WTC11 (cell line): ENCODE measurements at regions not wholly inside any gene's neighbourhood (a gene's known extent, or its start where the extent isn't known, plus 50 kb on each side); places are given as distances from the start of the nearest gene placed in this dataset.
A peak's percentile ranks its signal among the peaks of the same experiment; 100 is the strongest.
"Not testable (repeated sequence)": the region's sequence is repeated elsewhere in the genome, so short reads cannot be mapped to it uniquely, and the experiment has no call there.

Source experiments
- ATAC-seq: fragments of 200-7000 bp; cut with Tn5 transposase; 2 replicates; pipeline ENCODE4 v1.10.0; 2021; ENCODE audit warnings: mild to moderate bottlenecking, moderate library complexity
- CTCF ChIA-PET: fragments of 300-600 bp; sonication (Branson Sonifier 250); formaldehyde crosslinking; loops from one replicate; lab custom pipeline; 2021; ENCODE audit warnings: antibody characterized with exemption; lab: Charles Lee
- POLR2A ChIA-PET: fragments of 350-600 bp; sonication (Branson Sonifier 250); formaldehyde crosslinking; loops from one replicate; lab custom pipeline; 2021; ENCODE audit warnings: antibody characterized with exemption; lab: Charles Lee
- DNase-seq: peaks from one replicate; pipeline ENCODE4 v3.0.0; 2021; ENCODE audit warnings: low spot score
- H3K27ac Mint-ChIP-seq: 2 replicates; pipeline ENCODE4 v1.8.0; 2021; ENCODE audit warnings: mixed read lengths
- H3K27me3 Mint-ChIP-seq: 2 replicates; pipeline ENCODE4 v1.8.0; 2021; ENCODE audit warnings: low read depth, mild to moderate bottlenecking, moderate library complexity, mixed read lengths
- H3K36me3 Mint-ChIP-seq: 2 replicates; pipeline ENCODE4 v1.8.0; 2021; ENCODE audit warnings: mixed read lengths
- H3K4me1 Mint-ChIP-seq: 2 replicates; pipeline ENCODE4 v1.8.0; 2022; ENCODE audit warnings: mixed read lengths
- H3K4me3 Mint-ChIP-seq: 2 replicates; pipeline ENCODE4 v1.8.0; 2021; ENCODE audit warnings: mild to moderate bottlenecking, moderate library complexity, mixed read lengths
- H3K9me3 Mint-ChIP-seq: 2 replicates; pipeline ENCODE4 v1.8.0; 2021; ENCODE audit warnings: mixed read lengths
- FOXP1 ChIP-seq: sonication (generic); formaldehyde crosslinking; IDR thresholded peaks from 2 replicates; pipeline ENCODE4 v1.8.0; 2022; ENCODE audit warnings: missing genetic modification reagents, mild to moderate bottlenecking, moderate library complexity, borderline replicate concordance
- GABPB1 ChIP-seq: sonication (generic); formaldehyde crosslinking; IDR thresholded peaks from 2 replicates; pipeline ENCODE4 v1.8.1; 2023; ENCODE audit warnings: mild to moderate bottlenecking, missing genetic modification reagents
- OVOL2 ChIP-seq: fragments of 250-450 bp; sonication (Bioruptor Pico); IDR thresholded peaks from 2 replicates; pipeline ENCODE4 v1.9.0; 2021; ENCODE audit warnings: mild to moderate bottlenecking, borderline replicate concordance
- PRRX2 ChIP-seq: fragments of 250-450 bp; sonication (Bioruptor Pico); IDR thresholded peaks from 2 replicates; pipeline ENCODE4 v1.8.0; 2021; ENCODE audit warnings: mild to moderate bottlenecking
- TCF7 ChIP-seq: sonication (generic); formaldehyde crosslinking; IDR thresholded peaks from 2 replicates; pipeline ENCODE4 v1.8.0; 2022; ENCODE audit warnings: mild to moderate bottlenecking, low read depth, missing genetic modification reagents, moderate library complexity
- ZNF219 ChIP-seq: sonication (generic); formaldehyde crosslinking; IDR thresholded peaks from 2 replicates; pipeline ENCODE4 v1.8.0; 2023; ENCODE audit warnings: missing genetic modification reagents, mild to moderate bottlenecking, borderline replicate concordance
- ZNF317 ChIP-seq: sonication (generic); formaldehyde crosslinking; IDR thresholded peaks from 2 replicates; pipeline ENCODE4 v1.8.1; 2023; ENCODE audit warnings: low read depth, mild to moderate bottlenecking, moderate library complexity, missing genetic modification reagents, borderline replicate concordance
- TF ChIP-seq, protein P1 (sequence below): fragments of 250-450 bp; sonication (Bioruptor Pico); IDR thresholded peaks from 2 replicates; pipeline ENCODE4 v1.9.0; 2021; ENCODE audit warnings: moderate library complexity, mild to moderate bottlenecking, inconsistent platforms, borderline replicate concordance
- TF ChIP-seq, protein P2 (sequence below): sonication (generic); formaldehyde crosslinking; IDR thresholded peaks from 2 replicates; pipeline ENCODE4 v1.8.1; 2022; ENCODE audit warnings: missing genetic modification reagents, borderline replicate concordance
- TF ChIP-seq, protein P3 (sequence below): fragments of 250-450 bp; sonication (Bioruptor Pico); IDR thresholded peaks from 2 replicates; pipeline ENCODE4 v1.9.0; 2021; ENCODE audit warnings: mild to moderate bottlenecking
- TF ChIP-seq, protein P4 (sequence below): sonication (generic); formaldehyde crosslinking; IDR thresholded peaks from 2 replicates; pipeline ENCODE4 v1.8.1; 2022; ENCODE audit warnings: low read depth, missing genetic modification reagents, borderline replicate concordance
- TF ChIP-seq, protein P5 (sequence below): sonication (generic); formaldehyde crosslinking; IDR thresholded peaks from 2 replicates; pipeline ENCODE4 v1.8.1; 2022; ENCODE audit warnings: mild to moderate bottlenecking, missing genetic modification reagents, moderate library complexity, borderline replicate concordance
- TF ChIP-seq, protein P6 (sequence below): fragments of 200-600 bp; IDR thresholded peaks from 2 replicates; pipeline ENCODE4 v1.8.0; 2022; ENCODE audit warnings: antibody characterized with exemption
- TF ChIP-seq, protein P7 (sequence below): sonication (generic); formaldehyde crosslinking; IDR thresholded peaks from 2 replicates; pipeline ENCODE4 v1.8.0; 2022; ENCODE audit warnings: mild to moderate bottlenecking, missing genetic modification reagents

DNA sequence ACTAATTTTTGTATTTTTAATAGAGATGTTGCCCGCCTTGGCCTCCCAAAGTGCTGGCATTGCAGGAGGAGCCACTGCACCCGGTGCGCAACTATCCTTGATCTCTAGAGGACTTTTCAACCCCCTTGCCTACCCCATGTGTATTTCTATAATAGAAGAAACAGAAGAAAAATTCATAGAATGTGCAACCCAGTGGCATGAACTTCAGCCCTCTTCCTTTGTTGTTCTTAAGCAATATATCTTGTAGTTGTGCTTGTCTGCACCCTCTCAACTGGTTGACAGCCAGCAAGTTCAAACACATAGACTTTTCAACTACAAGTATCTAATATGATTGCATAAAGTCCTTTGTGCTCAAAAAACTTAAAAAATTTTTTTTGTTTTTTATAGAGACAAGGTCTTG is 72.3 kb upstream of the NCOA3 start (continued):
- TF ChIP-seq, protein P1, sequence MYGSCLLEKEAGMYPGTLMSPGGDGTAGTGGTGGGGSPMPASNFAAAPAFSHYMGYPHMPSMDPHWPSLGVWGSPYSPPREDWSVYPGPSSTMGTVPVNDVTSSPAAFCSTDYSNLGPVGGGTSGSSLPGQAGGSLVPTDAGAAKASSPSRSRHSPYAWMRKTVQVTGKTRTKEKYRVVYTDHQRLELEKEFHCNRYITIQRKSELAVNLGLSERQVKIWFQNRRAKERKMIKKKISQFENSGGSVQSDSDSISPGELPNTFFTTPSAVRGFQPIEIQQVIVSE (CRISPR knock-in tag), result no peak

DNA sequence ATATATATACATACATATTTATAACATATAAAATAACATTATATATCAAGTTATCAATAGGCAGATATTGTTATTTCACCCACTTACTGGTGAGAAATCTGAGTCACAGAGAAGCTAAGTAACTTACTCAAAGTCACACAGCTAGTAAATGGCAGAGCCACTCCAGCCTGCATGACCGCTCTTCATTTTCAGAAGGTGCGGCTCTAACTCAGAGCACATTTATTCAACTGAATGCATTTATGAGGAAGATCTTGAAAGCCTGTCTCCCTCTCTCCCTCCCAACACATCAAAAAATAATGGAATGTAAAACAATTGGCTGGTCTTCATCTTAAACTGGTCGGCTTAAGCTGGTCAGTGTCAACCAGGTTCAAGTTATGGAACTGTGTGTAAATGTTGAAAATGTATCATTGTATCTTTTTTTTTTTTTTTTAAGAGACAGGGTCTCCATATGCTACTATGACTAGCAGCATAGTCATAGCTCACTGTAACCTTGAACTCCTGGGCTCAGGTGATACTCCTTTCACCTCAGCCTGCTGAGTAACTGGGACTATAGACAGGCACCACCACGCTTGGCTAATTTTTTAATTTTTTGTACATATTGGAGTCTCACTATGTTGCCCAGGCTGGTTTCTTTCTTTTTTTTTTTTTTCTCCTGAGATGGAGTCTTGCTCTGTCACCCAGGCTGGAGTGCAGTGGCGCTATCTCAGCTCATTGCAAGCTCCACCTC is 70.7 kb upstream of the NCOA3 start:
- Mint-ChIP-seq H3K4me3 (no peak overlapping the region), H3K36me3 (peaks cover 20% of the 10 kb centered on the region), H3K27ac (no peak overlapping the region), H3K9me3 (peaks cover 18% of the 10 kb centered on the region), H3K27me3 (peaks cover 2% of the 10 kb centered on the region; the same call in 1 of the 2 replicates), H3K4me1 (no peaks in the 10 kb centered on the region)
- ChIA-PET CTCF (interaction anchor here (1.3 to 1.6 kb wide), 3 partner anchors 47 to 225 kb away, joined by 3 to 5 read pairs (median 3); no protein-coding TSS in a partner anchor), POLR2A (no interaction called here)
- TF ChIP-seq TCF7 (CRISPR knock-in tag) (no peak), ZNF219 (CRISPR knock-in tag) (no peak)
- no peak for DNase-seq
- no peak for ATAC-seq

DNA sequence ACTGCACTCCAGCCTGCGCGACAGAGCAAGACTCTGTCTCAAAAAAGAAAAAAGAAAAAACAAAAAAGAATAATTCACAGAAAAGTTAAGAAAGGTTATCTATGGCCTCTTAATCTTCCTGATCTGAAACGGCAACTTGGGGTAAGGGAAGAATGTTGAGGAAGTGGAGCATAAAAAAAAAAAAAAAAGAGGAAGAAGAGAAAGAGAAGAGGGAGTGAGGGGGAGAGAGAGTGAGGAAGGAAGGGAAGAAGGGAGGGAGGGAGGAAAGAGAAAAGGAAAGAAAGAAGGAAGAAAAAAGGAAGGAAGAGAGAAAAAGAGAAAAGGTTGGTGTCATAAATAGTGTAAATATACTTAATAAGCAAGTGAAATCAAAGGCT is 68.9 kb upstream of the NCOA3 start:
- Mint-ChIP-seq H3K27me3 (no peaks in the 10 kb centered on the region), H3K4me3 (no peak overlapping the region), H3K4me1 (no peaks in the 10 kb centered on the region), H3K9me3 (peaks cover 2% of the 10 kb centered on the region), H3K36me3 (peaks cover 3% of the 10 kb centered on the region)
- no peak for ATAC-seq
- DNase-seq, result no peak
- CTCF ChIA-PET, result interaction anchor here (1.6 kb wide), 1 partner anchor 49 kb away, joined by 5 read pairs; no protein-coding TSS in a partner anchor
- TF ChIP-seq, protein P2, sequence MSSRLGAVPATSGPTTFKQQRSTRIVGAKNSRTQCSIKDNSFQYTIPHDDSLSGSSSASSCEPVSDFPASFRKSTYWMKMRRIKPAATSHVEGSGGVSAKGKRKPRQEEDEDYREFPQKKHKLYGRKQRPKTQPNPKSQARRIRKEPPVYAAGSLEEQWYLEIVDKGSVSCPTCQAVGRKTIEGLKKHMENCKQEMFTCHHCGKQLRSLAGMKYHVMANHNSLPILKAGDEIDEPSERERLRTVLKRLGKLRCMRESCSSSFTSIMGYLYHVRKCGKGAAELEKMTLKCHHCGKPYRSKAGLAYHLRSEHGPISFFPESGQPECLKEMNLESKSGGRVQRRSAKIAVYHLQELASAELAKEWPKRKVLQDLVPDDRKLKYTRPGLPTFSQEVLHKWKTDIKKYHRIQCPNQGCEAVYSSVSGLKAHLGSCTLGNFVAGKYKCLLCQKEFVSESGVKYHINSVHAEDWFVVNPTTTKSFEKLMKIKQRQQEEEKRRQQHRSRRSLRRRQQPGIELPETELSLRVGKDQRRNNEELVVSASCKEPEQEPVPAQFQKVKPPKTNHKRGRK (CRISPR knock-in tag), result 0 out of 2 replicates have a peak, but pooled peaks have one; percentile 33
- TF ChIP-seq TCF7 (CRISPR knock-in tag) (no peak), FOXP1 (no peak)
- TF ChIP-seq, protein P3, sequence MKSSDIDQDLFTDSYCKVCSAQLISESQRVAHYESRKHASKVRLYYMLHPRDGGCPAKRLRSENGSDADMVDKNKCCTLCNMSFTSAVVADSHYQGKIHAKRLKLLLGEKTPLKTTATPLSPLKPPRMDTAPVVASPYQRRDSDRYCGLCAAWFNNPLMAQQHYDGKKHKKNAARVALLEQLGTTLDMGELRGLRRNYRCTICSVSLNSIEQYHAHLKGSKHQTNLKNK (CRISPR knock-in tag), result no peak
- TF ChIP-seq, all 79 proteins: peak for 1
- H3K27ac Mint-ChIP-seq, result no peak overlapping the region
- POLR2A ChIA-PET, result no interaction called here

DNA sequence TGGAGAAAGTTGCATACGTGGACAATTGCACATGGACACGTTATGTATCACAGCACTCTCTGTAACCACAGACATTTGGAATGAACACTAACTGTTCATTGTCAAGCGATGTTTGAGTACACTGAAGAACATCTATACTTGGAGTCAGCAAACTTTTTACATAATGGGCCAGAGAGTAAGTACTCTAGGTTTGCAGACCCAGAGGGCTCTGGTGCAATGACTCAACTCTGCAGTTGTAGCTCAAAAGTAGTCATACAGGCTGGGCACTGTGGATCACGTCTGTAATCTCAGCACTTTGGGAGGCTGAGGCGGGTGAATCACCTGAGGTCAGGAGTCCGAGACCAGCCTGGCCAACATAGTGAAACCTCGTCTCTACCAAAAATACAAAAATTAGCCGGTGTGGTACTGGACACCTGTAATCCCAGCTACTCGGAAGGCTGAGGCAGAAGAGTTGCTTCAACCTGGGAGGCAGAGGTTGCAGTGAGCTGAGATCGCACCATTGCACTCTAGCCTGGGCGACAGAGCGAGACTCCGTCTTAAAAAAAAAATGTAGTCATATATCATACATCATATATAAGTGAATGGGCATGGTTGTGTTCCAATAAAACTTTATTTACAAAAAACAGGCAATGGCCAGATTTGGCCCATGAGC is 67.4 kb upstream of the NCOA3 start:
- 0 out of 2 replicates have a peak, but pooled peaks have one; percentile 27 for TF ChIP-seq GABPB1 (CRISPR knock-in tag)
- CTCF ChIA-PET, result interaction anchor here (1.2 kb wide), 1 partner anchor 68 kb away, joined by 4 read pairs; the partner anchor contains the start of gene NCOA3
- H3K4me3 Mint-ChIP-seq, ATAC-seq, POLR2A ChIA-PET, H3K36me3 Mint-ChIP-seq, H3K27me3 Mint-ChIP-seq, H3K9me3 Mint-ChIP-seq, H3K4me1 Mint-ChIP-seq, DNase-seq, H3K27ac Mint-ChIP-seq: not testable (repeated sequence)

DNA sequence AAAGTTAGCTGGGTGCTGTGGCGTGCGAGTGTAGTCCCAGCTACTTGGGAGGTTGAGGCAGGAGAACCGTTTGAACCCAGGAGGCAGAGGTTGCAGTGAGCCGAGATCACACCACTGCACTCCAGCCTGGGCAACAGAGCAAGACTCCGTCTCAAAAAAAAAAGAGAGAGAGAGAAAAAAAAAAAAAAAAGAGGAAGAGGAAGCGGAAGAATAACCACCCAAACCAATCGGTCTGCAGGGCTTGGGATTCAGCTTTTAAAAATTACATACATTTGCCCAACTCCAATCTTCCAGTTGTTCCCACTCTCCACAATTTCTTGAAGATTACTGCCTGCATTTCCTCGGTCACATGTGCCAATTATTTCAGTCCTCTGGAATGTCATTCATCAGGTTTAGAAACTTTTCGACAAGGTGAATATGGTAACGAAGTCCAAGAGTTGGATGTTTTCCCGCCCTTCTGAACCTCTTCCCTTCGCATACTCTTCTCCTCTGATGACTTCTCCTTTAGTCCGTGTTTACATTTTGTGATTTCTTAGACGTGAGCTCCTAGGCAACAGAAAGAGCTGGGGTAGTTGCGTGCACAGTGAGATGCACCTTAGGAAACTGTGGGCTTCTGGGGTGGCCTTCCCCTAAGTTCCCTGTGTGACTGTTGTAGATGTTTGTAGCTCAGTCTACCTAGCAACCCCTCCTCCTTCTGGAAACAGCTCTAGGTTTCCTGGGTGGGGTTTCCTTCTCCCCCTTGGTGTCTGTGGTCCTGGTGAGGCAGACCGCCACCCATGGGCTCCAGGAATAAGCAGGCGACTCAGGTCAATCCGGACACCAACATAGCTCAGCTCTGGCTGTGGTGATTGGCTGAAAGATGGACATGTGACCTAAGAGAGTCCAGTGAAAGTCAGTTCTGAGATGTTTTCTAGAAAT is 63.0 kb upstream of the NCOA3 start:
- H3K4me3 Mint-ChIP-seq, result no peak overlapping the region
- TF ChIP-seq, protein P4, sequence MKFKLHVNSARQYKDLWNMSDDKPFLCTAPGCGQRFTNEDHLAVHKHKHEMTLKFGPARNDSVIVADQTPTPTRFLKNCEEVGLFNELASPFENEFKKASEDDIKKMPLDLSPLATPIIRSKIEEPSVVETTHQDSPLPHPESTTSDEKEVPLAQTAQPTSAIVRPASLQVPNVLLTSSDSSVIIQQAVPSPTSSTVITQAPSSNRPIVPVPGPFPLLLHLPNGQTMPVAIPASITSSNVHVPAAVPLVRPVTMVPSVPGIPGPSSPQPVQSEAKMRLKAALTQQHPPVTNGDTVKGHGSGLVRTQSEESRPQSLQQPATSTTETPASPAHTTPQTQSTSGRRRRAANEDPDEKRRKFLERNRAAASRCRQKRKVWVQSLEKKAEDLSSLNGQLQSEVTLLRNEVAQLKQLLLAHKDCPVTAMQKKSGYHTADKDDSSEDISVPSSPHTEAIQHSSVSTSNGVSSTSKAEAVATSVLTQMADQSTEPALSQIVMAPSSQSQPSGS (CRISPR knock-in tag), result no peak
- TF ChIP-seq, protein P5, sequence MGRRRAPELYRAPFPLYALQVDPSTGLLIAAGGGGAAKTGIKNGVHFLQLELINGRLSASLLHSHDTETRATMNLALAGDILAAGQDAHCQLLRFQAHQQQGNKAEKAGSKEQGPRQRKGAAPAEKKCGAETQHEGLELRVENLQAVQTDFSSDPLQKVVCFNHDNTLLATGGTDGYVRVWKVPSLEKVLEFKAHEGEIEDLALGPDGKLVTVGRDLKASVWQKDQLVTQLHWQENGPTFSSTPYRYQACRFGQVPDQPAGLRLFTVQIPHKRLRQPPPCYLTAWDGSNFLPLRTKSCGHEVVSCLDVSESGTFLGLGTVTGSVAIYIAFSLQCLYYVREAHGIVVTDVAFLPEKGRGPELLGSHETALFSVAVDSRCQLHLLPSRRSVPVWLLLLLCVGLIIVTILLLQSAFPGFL (CRISPR knock-in tag), result no peak
- TF ChIP-seq PRRX2 (CRISPR knock-in tag) (no peak), ZNF219 (CRISPR knock-in tag) (no peak), OVOL2 (CRISPR knock-in tag) (no peak), ZNF317 (CRISPR knock-in tag) (no peak)
- TF ChIP-seq, protein P6, sequence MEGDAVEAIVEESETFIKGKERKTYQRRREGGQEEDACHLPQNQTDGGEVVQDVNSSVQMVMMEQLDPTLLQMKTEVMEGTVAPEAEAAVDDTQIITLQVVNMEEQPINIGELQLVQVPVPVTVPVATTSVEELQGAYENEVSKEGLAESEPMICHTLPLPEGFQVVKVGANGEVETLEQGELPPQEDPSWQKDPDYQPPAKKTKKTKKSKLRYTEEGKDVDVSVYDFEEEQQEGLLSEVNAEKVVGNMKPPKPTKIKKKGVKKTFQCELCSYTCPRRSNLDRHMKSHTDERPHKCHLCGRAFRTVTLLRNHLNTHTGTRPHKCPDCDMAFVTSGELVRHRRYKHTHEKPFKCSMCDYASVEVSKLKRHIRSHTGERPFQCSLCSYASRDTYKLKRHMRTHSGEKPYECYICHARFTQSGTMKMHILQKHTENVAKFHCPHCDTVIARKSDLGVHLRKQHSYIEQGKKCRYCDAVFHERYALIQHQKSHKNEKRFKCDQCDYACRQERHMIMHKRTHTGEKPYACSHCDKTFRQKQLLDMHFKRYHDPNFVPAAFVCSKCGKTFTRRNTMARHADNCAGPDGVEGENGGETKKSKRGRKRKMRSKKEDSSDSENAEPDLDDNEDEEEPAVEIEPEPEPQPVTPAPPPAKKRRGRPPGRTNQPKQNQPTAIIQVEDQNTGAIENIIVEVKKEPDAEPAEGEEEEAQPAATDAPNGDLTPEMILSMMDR, result no peak
- TF ChIP-seq, protein P7, sequence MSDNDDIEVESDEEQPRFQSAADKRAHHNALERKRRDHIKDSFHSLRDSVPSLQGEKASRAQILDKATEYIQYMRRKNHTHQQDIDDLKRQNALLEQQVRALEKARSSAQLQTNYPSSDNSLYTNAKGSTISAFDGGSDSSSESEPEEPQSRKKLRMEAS (CRISPR knock-in tag), result no peak

More for the DNA sequence above, 63.0 kb upstream of the NCOA3 start:
- Mint-ChIP-seq H3K9me3 (no peaks in the 10 kb centered on the region), H3K36me3 (no peaks in the 10 kb centered on the region), H3K27ac (no peak overlapping the region), H3K27me3 (no peaks in the 10 kb centered on the region), H3K4me1 (peaks cover 7% of the 10 kb centered on the region)
- ChIA-PET CTCF (interaction anchor here (0.6 to 1.6 kb wide), 10 partner anchors 16 to 686 kb away, joined by 3 to 4 read pairs (median 3); no protein-coding TSS in a partner anchor), POLR2A (no interaction called here)
- DNase-seq (no peak), ATAC-seq (0 out of 2 replicates have a peak, but pooled peaks have one; percentile 30)
